K562 (cell line): ENCODE measurements at regions not wholly inside any gene's neighbourhood (a gene's known extent, or its start where the extent isn't known, plus 50 kb on each side); places are given as distances from the start of the nearest gene placed in this dataset.

ENCODE experiments used
- CEBPB ChIP-seq: fragments of 450-650 bp; IDR thresholded peaks from 2 replicates; pipeline ENCODE4 v1.6.1; 2016; ENCODE audit warnings: missing genetic modification characterization, missing compliant biosample characterization
- GTF2B ChIP-seq: IDR thresholded peaks from 2 replicates; pipeline ENCODE4 v1.6.1; 2011; ENCODE audit not compliant: insufficient read length; ENCODE audit errors: extremely low read depth
- HSF4 ChIP-seq: fragments of 250-450 bp; sonication (Bioruptor Pico); IDR thresholded peaks from 2 replicates; pipeline ENCODE4 v2.1.2; 2022; ENCODE audit warnings: mild to moderate bottlenecking, moderate library complexity, borderline replicate concordance
- JUN ChIP-seq, 2 experiments: sonication (generic) in 1 of 2; formaldehyde crosslinking in 1 of 2; IDR thresholded peaks; 2 replicates each; pipeline versions ENCODE4 v1.6.1 to v1.8.0; 2012 to 2022; ENCODE audit warnings: borderline replicate concordance in 2 of 2, mild to moderate bottlenecking in 2 of 2, improper control_type of control experiment in 1 of 2, low read depth in 1 of 2, low read length in 1 of 2, missing genetic modification reagents in 1 of 2
- KDM1A ChIP-seq, 2 experiments: fragments of 450-650 bp; IDR thresholded peaks; 2 replicates each; pipeline ENCODE4 v1.6.1; 2016; ENCODE audit warnings: mild to moderate bottlenecking in 2 of 2
- MEIS2 ChIP-seq: fragments of 450-650 bp; IDR thresholded peaks from 2 replicates; pipeline ENCODE4 v1.6.1; 2014; ENCODE audit warnings: mild to moderate bottlenecking; ENCODE audit not compliant: partially characterized antibody
- MLLT1 ChIP-seq, 2 experiments: fragments of 450-650 bp; IDR thresholded peaks; 2 replicates each; pipeline ENCODE4 v1.6.1; 2016
- MXD1 ChIP-seq: fragments of 250-450 bp; sonication (Bioruptor Pico); IDR thresholded peaks from 2 replicates; pipeline ENCODE4 v1.8.0; 2021; ENCODE audit warnings: borderline replicate concordance, mild to moderate bottlenecking, moderate library complexity; ENCODE audit not compliant: poor library complexity, severe bottlenecking
- NR2C1 ChIP-seq, 2 experiments: fragments of 450-650 bp; IDR thresholded peaks; 2 replicates each; pipeline ENCODE4 v1.6.1; 2017; ENCODE audit warnings: mild to moderate bottlenecking in 2 of 2, antibody characterized with exemption in 1 of 2, inconsistent platforms in 1 of 2, missing compliant biosample characterization in 1 of 2, missing genetic modification characterization in 1 of 2
- RAD51 ChIP-seq: fragments of 450-650 bp; IDR thresholded peaks from 2 replicates; pipeline ENCODE4 v1.7.1; 2016; ENCODE audit warnings: low read depth, mild to moderate bottlenecking, borderline replicate concordance
- RNF219 ChIP-seq: fragments of 250-450 bp; sonication (Bioruptor Pico); IDR thresholded peaks from 2 replicates; pipeline ENCODE4 v1.5.0; 2022; ENCODE audit warnings: mild to moderate bottlenecking
- TAF15 ChIP-seq: fragments of 200-400 bp; formaldehyde crosslinking; IDR thresholded peaks from 2 replicates; pipeline ENCODE4 v1.6.1; 2017; ENCODE audit warnings: mild to moderate bottlenecking, low read depth, low read length, moderate library complexity
- TCF15 ChIP-seq: fragments of 250-450 bp; sonication (Bioruptor Pico); IDR thresholded peaks from 2 replicates; pipeline ENCODE4 v1.8.0; 2022; ENCODE audit warnings: moderate library complexity, mild to moderate bottlenecking, inconsistent platforms
- ZNF398 ChIP-seq: fragments of 250-450 bp; sonication (Bioruptor Pico); IDR thresholded peaks from 2 replicates; pipeline ENCODE4 v1.8.0; 2021; ENCODE audit warnings: moderate library complexity, mild to moderate bottlenecking, inconsistent platforms
- ZNF512 ChIP-seq: IDR thresholded peaks from 2 replicates; pipeline ENCODE4 v1.6.1; 2016; ENCODE audit warnings: missing genetic modification characterization, missing compliant biosample characterization

GRCh38 chr11:11020747-11021149 lies 162.9 kb upstream of the ZBED5 start (continued):
- TF ChIP-seq ZNF512 (tag) (no peak), MEIS2 (no peak), CEBPB (tag) (no peak), KDM1A (IDR thresholded peaks at IDR 0.05) (no peak), JUN (IDR thresholded peaks at IDR 0.05; ENCODE audit: borderline replicate concordance, low read depth, low read length) (no peak), JUN (CRISPR knock-in tag; IDR thresholded peaks at IDR 0.05; ENCODE audit: borderline replicate concordance) (no peak), RNF219 (no peak), GTF2B (no peak), HSF4 (CRISPR knock-in tag) (no peak), MXD1 (CRISPR knock-in tag) (no peak), MLLT1 (IDR thresholded peaks at IDR 0.05) (0 out of 4 replicates have a peak, but pooled peaks of 1 of the 2 experiments have one; percentile 24), RAD51 (no peak), NR2C1 (IDR thresholded peaks at IDR 0.05) (no peak), NR2C1 (tag; IDR thresholded peaks at IDR 0.05) (no peak), ZNF398 (CRISPR knock-in tag) (no peak), TCF15 (no peak), TAF15 (no peak)
